22Rv1 (cell line): ENCODE measurements at regions not wholly inside any gene's neighbourhood (a gene's known extent, or its start where the extent isn't known, plus 50 kb on each side); places are given as distances from the start of the nearest gene placed in this dataset.

Experiments
- H3K27ac ChIP-seq: fragments of 450-650 bp; 2 replicates; pipeline ENCODE4 v1.5.1; 2017
- ZFX ChIP-seq: fragments of 450-650 bp; IDR thresholded peaks from 2 replicates; pipeline ENCODE4 v1.6.1; 2017; ENCODE audit warnings: antibody characterized with exemption, borderline replicate concordance
- TF ChIP-seq, protein P1 (sequence below): fragments of 450-650 bp; IDR thresholded peaks from 2 replicates; pipeline ENCODE4 v1.5.1; 2017; ENCODE audit warnings: mild to moderate bottlenecking

DNA sequence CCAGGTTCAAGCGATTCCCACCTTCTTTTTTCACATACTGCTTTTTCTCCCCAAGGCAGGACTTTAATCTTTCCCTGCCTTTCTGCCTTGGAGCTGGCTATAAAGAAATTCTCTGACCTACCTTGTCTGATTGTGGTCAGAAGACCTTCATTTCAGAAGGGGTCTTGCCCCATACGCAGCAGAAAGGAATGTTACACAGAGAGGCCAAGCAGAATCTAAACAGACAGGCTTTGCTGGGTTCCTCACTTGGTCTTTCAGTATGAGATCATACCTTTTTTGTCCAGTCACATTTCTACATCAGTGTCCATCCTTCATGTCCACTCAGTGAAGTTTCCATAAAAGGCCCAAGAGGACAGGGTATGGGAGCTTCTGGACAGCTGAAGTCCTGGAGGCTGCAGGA, 108.3 kb upstream of the RBPJ start:
- TF ChIP-seq, protein P1, sequence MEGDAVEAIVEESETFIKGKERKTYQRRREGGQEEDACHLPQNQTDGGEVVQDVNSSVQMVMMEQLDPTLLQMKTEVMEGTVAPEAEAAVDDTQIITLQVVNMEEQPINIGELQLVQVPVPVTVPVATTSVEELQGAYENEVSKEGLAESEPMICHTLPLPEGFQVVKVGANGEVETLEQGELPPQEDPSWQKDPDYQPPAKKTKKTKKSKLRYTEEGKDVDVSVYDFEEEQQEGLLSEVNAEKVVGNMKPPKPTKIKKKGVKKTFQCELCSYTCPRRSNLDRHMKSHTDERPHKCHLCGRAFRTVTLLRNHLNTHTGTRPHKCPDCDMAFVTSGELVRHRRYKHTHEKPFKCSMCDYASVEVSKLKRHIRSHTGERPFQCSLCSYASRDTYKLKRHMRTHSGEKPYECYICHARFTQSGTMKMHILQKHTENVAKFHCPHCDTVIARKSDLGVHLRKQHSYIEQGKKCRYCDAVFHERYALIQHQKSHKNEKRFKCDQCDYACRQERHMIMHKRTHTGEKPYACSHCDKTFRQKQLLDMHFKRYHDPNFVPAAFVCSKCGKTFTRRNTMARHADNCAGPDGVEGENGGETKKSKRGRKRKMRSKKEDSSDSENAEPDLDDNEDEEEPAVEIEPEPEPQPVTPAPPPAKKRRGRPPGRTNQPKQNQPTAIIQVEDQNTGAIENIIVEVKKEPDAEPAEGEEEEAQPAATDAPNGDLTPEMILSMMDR: no peak
- TF ChIP-seq ZFX: no peak
- no peak overlapping the region for H3K27ac ChIP-seq

DNA sequence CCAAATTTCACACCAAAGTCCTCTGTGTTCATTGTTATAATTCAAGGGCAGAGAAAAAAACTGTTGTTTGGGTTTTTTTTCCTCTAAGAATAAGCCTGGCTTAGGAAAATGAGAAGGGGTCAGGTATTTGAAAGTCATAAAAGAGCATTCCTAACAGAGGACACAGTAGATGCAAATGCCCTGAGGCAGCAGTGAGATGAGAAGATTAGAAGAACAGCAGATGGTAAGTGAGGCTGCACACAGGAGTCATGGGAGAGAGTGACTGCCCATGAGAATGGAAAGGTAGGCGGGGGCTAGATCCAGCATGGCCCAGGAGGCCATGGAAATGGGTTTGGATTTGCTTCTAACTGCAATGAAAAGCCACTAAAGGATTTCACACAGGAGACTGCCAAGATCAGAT, 107.5 kb upstream of the RBPJ start:
- no peak overlapping the region for H3K27ac ChIP-seq
- TF ChIP-seq ZFX: no peak
- TF ChIP-seq, protein P1: no peak

DNA sequence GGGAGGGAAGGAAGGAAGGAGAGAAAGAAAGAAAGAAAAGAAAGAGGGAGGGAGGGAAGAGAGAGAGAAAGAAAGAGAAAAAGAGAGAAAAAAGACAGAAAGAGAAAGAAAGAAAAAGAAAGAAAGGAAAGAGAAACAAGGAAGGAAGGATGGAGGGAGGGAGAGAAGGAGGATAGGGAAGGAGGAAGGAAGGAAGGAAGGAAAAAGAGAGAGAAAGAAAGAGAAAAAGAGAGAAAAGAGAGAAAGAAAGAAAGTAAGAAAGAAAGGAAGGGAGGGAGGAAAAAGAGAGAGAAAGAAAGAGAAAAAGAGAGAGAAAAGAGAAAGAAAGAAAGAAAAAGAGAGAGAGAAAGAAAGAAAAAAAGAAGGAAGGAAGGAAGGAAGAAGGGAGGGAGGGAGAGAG, 105.8 kb upstream of the RBPJ start:
- H3K27ac ChIP-seq: no peak overlapping the region
- TF ChIP-seq, protein P1: no peak
- no peak for TF ChIP-seq ZFX

DNA sequence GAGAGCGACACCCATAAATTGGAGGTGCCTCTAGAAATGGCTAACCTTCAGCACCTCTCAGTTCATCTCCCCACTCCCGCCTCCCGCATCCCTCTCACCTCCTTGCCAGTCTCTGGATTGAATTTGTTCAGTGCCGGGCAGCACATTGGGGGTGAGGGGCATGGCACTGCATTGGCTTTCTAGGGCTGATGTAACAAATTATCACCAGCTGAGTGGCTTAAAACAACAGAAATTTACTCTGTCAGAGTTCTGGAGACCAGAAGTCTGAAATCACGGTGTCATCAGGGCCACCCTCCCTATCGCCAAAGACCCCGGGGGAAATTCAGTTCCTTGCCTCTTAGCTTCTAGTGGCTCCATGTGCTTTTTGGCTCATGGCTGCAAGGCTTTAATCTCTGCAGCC, 105.1 kb upstream of the RBPJ start:
- no peak overlapping the region for H3K27ac ChIP-seq
- TF ChIP-seq, protein P1: no peak
- TF ChIP-seq ZFX: no peak

DNA sequence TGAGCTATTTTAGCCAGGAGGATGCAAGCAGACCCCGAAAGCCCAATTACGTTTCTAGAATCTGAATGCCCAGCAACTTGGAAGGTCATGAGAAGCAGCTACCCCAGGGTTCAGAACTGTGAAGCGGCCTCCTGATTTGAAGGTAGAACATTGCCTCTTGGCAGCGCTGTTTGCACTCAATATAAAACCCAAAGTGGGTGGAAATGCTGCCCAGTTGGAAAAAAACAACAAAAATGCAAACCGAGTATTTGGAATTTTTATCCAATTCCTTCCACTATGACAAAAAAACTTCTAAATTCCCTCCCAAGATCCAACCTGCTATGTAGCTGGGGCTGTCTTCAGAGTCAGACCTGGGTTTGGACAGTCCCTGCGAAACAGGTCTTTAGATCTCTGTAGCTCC, 103.3 kb upstream of the RBPJ start:
- H3K27ac ChIP-seq: no peak overlapping the region
- TF ChIP-seq, protein P1: no peak
- TF ChIP-seq ZFX: no peak

DNA sequence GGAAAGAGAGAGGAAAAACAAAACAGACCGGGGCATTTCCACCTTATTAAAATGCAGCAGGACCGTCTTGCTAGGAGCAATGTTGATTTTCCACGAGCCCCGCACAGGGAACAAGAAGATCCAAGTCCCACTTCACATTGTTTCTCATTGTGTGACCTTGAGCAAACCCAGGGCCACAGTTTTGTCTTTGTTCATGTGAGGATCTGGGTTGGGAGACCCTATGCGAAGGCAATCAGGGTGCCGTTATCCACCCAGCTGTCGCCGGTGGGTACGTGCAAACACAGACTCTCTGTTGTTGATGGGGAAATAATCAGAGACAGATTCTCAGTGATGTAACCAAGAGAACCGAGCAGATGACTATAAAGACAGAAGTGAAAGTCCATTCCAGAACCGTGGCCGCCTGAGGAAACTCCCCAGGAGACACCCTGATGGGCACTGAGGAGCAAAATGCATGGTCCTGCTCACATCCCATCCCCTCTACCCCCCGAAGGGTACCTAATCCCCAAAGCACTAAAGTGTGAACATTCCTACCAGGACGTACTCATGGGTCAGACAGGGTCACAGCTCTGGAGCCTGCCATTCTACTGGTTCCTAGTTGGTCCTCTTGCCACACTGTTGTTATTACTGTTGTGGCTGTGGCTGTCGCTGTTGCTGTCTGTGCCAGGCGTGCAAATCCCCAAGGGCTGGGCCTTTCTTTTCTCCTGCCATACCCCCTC, 102.7 kb upstream of the RBPJ start:
- TF ChIP-seq, protein P1: no peak
- TF ChIP-seq ZFX: no peak

DNA sequence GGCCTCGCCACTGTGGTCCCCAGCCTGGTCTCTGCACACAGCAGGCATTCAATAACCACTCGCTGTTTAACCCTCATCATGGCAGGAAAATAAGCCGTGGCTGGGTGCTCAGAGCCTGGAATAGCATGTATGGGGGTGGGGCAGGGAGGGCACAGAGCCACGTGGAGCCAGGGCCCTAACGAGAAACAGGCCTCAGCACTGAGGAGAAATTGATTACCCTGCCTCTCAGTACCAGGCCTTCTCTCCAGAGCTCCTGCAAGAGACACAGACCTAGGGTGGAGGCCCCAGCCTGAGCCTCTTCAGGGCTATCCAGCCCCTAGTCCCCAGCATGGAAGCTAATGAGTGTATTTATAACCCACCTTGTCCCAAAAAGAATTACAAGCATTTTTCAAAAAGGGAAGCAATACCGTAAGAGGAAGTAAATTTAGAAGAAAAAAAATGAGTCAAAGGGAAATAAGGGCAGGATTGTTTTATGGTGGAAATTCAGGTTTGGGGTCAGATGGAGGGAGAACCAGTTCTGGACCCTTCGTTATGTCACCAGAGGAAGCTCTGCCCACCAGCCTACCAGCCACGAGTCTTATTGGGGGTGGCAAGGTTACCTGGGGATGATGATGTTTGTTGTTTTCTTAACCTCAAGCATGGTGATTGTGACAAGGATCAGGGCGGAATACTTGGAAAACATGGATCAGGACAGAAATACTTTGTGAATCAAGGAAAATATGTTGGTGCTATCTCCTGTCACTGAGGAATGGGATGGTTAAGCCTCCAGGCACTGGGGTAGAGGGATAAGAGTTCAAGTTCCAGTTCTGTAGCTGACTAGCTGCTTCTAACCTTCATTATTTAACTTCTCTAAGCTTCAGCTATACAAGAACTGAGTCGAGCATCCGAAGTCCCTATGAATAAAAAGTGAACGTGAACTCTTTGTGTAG, 101.9 kb upstream of the RBPJ start:
- TF ChIP-seq, protein P1: no peak
- TF ChIP-seq ZFX: no peak
- no peak overlapping the region for H3K27ac ChIP-seq

More for the DNA sequence above, 102.7 kb upstream of the RBPJ start:
- no peak overlapping the region for H3K27ac ChIP-seq
